ENCODE measurements at regions not wholly inside any gene's neighbourhood (a gene's known extent, or its start where the extent isn't known, plus 50 kb on each side); places are given as distances from the start of the nearest gene placed in this dataset.
A peak's percentile ranks its signal among the peaks of the same experiment; 100 is the strongest.

GRCh38 chr6:49332781-49333180 lies 130.3 kb downstream of the MMUT start:
- H3K27ac ChIP-seq (ENCODE audit: low read depth, low read length) = no peak overlapping the region
- no peaks in the 10 kb centered on the region for H3K9me3 ChIP-seq (ENCODE audit: low read length)
- Mint-ChIP-seq H3K27me3 (no peaks in the 10 kb centered on the region), H3K27ac (no peak overlapping the region), H3K36me3 (no peaks in the 10 kb centered on the region), H3K4me1 (no peaks in the 10 kb centered on the region), H3K4me3 (no peak overlapping the region), H3K9me3 (peaks cover 0 to 14% (median 4%) of the 10 kb centered on the region in 5 donors)
- CTCF ChIA-PET = no interaction called here
- no peak for DNase-seq
- no peaks in the 10 kb centered on the region for H3K4me1 ChIP-seq (ENCODE audit: insufficient read depth, low read length)
- POLR2A ChIA-PET = no interaction called here
- no peaks in the 10 kb centered on the region for H3K27me3 ChIP-seq (ENCODE audit: insufficient read depth, low read length, poor library complexity, severe bottlenecking)
- H3K36me3 ChIP-seq (ENCODE audit: insufficient read depth, low read length) = no peaks in the 10 kb centered on the region
- H3K4me3 ChIP-seq (ENCODE audit: low read length) = no peak overlapping the region

DNA sequence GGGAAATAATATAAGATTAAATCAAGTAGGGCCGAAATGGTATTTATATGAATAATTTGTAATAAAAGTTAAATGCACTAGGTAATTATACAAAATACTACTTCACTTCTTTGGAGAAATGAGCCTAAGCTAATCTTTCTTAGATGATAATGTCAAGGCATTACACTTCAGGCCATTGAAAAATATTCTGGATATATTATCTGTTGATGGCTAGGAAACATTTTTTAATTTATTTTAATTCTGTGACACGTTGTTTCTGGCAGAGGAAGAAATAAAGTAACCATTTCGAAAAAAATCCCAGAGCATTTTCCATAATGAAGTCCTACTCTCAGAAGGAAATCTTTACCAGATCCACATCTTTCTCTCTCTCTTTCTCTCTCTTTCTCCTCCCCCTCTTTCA lies 133.9 kb downstream of the MMUT start:
- CTCF ChIA-PET = no interaction called here
- Mint-ChIP-seq H3K4me3 (no peak overlapping the region), H3K9me3 (peaks cover 0 to 9% (median 5%) of the 10 kb centered on the region in 5 donors), H3K36me3 (no peaks in the 10 kb centered on the region), H3K27me3 (no peaks in the 10 kb centered on the region), H3K27ac (no peak overlapping the region), H3K4me1 (no peaks in the 10 kb centered on the region)
- no peaks in the 10 kb centered on the region for H3K27me3 ChIP-seq (ENCODE audit: insufficient read depth, low read length, poor library complexity, severe bottlenecking)
- no peak overlapping the region for H3K4me3 ChIP-seq (ENCODE audit: low read length)
- no peaks in the 10 kb centered on the region for H3K4me1 ChIP-seq (ENCODE audit: insufficient read depth, low read length)
- no peaks in the 10 kb centered on the region for H3K36me3 ChIP-seq (ENCODE audit: insufficient read depth, low read length)
- POLR2A ChIA-PET = no interaction called here
- H3K9me3 ChIP-seq (ENCODE audit: low read length) = no peaks in the 10 kb centered on the region
- no peak overlapping the region for H3K27ac ChIP-seq (ENCODE audit: low read depth, low read length)
- DNase-seq = no peak

- CTCF ChIA-PET = no interaction called here
- Histone ChIP-seq H3K36me3 (ENCODE audit: insufficient read depth, low read length) (no peaks in the 10 kb centered on the region), H3K4me3 (ENCODE audit: low read length) (no peak overlapping the region), H3K27ac (ENCODE audit: low read depth, low read length) (no peak overlapping the region), H3K9me3 (ENCODE audit: low read length) (no peaks in the 10 kb centered on the region), H3K4me1 (ENCODE audit: insufficient read depth, low read length) (no peaks in the 10 kb centered on the region), H3K27me3 (ENCODE audit: insufficient read depth, low read length, poor library complexity, severe bottlenecking) (no peaks in the 10 kb centered on the region)
- no peak overlapping the region for H3K27ac Mint-ChIP-seq
- no peak overlapping the region for H3K4me3 Mint-ChIP-seq
- H3K9me3 Mint-ChIP-seq = peaks cover 0 to 9% (median 5%) of the 10 kb centered on the region in 5 donors
- no peaks in the 10 kb centered on the region for H3K27me3 Mint-ChIP-seq
- no peak for DNase-seq
- H3K4me1 Mint-ChIP-seq = no peaks in the 10 kb centered on the region
- POLR2A ChIA-PET = no interaction called here
- no peaks in the 10 kb centered on the region for H3K36me3 Mint-ChIP-seq
These were observed 134.9 kb downstream of the MMUT start for GRCh38 chr6:49328051-49328744.

DNA sequence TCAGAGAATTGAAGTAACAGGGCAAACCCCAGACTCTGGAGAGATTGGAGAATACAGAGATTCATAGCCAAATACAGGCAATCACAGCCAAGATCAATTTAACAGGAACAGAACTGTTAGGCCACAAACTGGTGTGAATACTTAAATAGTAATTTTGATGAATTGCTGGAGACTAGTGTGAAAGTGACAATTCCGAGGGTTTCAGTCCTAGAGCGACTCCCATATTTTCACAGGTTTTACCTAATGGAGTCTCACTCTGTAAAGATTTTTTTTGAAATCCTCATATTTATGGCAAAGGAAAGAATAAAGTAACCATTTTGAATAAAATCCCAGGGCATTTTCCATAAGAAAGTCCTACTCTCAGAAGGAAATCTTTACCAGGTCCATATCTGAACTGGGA lies 135.5 kb downstream of the MMUT start:
- Mint-ChIP-seq H3K4me1 (no peaks in the 10 kb centered on the region), H3K9me3 (peaks cover 0 to 9% (median 5%) of the 10 kb centered on the region in 5 donors), H3K4me3 (no peak overlapping the region), H3K36me3 (no peaks in the 10 kb centered on the region), H3K27me3 (no peaks in the 10 kb centered on the region), H3K27ac (no peak overlapping the region)
- CTCF ChIA-PET = no interaction called here
- no peaks in the 10 kb centered on the region for H3K27me3 ChIP-seq (ENCODE audit: insufficient read depth, low read length, poor library complexity, severe bottlenecking)
- H3K36me3 ChIP-seq (ENCODE audit: insufficient read depth, low read length) = no peaks in the 10 kb centered on the region
- H3K4me1 ChIP-seq (ENCODE audit: insufficient read depth, low read length) = no peaks in the 10 kb centered on the region
- no peak overlapping the region for H3K27ac ChIP-seq (ENCODE audit: low read depth, low read length)
- no peaks in the 10 kb centered on the region for H3K9me3 ChIP-seq (ENCODE audit: low read length)
- DNase-seq = no peak
- no peak overlapping the region for H3K4me3 ChIP-seq (ENCODE audit: low read length)
- POLR2A ChIA-PET = no interaction called here

DNA sequence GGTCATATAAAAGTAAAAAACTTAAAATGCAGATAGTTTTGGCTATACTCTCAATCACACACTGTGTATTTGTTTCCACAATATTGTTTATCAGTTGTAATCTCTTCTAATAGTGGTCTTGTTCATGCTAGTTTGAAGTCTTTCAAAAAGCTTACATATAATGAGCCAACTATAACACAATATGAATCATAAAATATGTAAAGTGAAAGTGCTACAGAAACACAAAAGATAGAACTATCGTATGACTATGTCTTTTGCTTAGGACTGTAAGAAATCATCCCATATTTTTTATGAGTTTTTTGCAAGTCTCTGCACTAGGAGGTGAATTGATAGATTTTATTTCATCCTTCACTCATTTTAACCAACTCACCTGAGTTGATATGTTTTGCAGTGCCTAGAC lies 136.0 kb downstream of the MMUT start:
- no peak for DNase-seq
- no peaks in the 10 kb centered on the region for H3K9me3 ChIP-seq (ENCODE audit: low read length)
- no peak overlapping the region for H3K27ac ChIP-seq (ENCODE audit: low read depth, low read length)
- H3K27me3 ChIP-seq (ENCODE audit: insufficient read depth, low read length, poor library complexity, severe bottlenecking) = no peaks in the 10 kb centered on the region
- CTCF ChIA-PET = no interaction called here
- no peak overlapping the region for H3K4me3 Mint-ChIP-seq
- POLR2A ChIA-PET = no interaction called here
- H3K4me1 Mint-ChIP-seq = no peaks in the 10 kb centered on the region
- no peaks in the 10 kb centered on the region for H3K4me1 ChIP-seq (ENCODE audit: insufficient read depth, low read length)
- H3K27me3 Mint-ChIP-seq = no peaks in the 10 kb centered on the region
- peaks cover 0 to 9% (median 5%) of the 10 kb centered on the region in 5 donors for H3K9me3 Mint-ChIP-seq
- no peak overlapping the region for H3K4me3 ChIP-seq (ENCODE audit: low read length)
- no peaks in the 10 kb centered on the region for H3K36me3 Mint-ChIP-seq
- H3K36me3 ChIP-seq (ENCODE audit: insufficient read depth, low read length) = no peaks in the 10 kb centered on the region
- no peak overlapping the region for H3K27ac Mint-ChIP-seq

DNA sequence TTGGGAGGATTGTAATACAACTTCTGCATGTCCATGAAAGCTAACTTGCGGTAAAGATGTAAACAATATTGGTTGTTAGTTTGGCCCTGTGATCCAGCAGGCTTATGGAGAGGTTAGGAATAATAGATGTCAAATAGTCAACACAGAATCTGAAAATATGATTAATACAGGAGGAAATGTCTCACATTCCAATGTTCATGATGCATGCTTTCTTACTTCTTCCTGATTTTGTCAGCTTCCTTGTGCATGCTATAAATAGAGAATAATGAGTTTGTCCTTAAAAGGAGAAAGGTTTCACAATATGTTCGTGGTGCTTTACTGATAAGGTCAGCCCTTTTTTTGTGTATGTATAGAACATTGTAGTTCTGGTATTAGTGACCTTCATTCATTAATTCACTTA lies 136.7 kb downstream of the MMUT start:
- Histone ChIP-seq H3K4me3 (ENCODE audit: low read length) (no peak overlapping the region), H3K9me3 (ENCODE audit: low read length) (no peaks in the 10 kb centered on the region), H3K4me1 (ENCODE audit: insufficient read depth, low read length) (no peaks in the 10 kb centered on the region), H3K27ac (ENCODE audit: low read depth, low read length) (no peak overlapping the region), H3K36me3 (ENCODE audit: insufficient read depth, low read length) (no peaks in the 10 kb centered on the region), H3K27me3 (ENCODE audit: insufficient read depth, low read length, poor library complexity, severe bottlenecking) (no peaks in the 10 kb centered on the region)
- DNase-seq = no peak
- CTCF ChIA-PET = no interaction called here
- no peak overlapping the region for H3K4me3 Mint-ChIP-seq
- no peaks in the 10 kb centered on the region for H3K36me3 Mint-ChIP-seq
- no peaks in the 10 kb centered on the region for H3K27me3 Mint-ChIP-seq
- no peaks in the 10 kb centered on the region for H3K4me1 Mint-ChIP-seq
- POLR2A ChIA-PET = no interaction called here
- H3K9me3 Mint-ChIP-seq = peaks cover 0 to 9% (median 5%) of the 10 kb centered on the region in 5 donors
- no peak overlapping the region for H3K27ac Mint-ChIP-seq

GRCh38 chr6:49325891-49326290 lies 137.2 kb downstream of the MMUT start:
- Mint-ChIP-seq H3K27me3 (no peaks in the 10 kb centered on the region), H3K9me3 (peaks cover 0 to 9% (median 5%) of the 10 kb centered on the region in 5 donors), H3K36me3 (no peaks in the 10 kb centered on the region), H3K4me1 (no peaks in the 10 kb centered on the region), H3K4me3 (no peak overlapping the region), H3K27ac (peak overlapping the region in 1 of 8 donors; percentile 16)
- Histone ChIP-seq H3K9me3 (ENCODE audit: low read length) (no peaks in the 10 kb centered on the region), H3K36me3 (ENCODE audit: insufficient read depth, low read length) (no peaks in the 10 kb centered on the region), H3K27ac (ENCODE audit: low read depth, low read length) (no peak overlapping the region), H3K4me3 (ENCODE audit: low read length) (no peak overlapping the region), H3K27me3 (ENCODE audit: insufficient read depth, low read length, poor library complexity, severe bottlenecking) (no peaks in the 10 kb centered on the region), H3K4me1 (ENCODE audit: insufficient read depth, low read length) (no peaks in the 10 kb centered on the region)
- no peak for DNase-seq
- ChIA-PET CTCF (no interaction called here), POLR2A (no interaction called here)

GRCh38 chr6:49322861-49323260 lies 140.2 kb downstream of the MMUT start:
- H3K36me3 Mint-ChIP-seq = no peaks in the 10 kb centered on the region
- ChIA-PET CTCF (no interaction called here), POLR2A (no interaction called here)
- Histone ChIP-seq H3K4me3 (ENCODE audit: low read length) (no peak overlapping the region), H3K27ac (ENCODE audit: low read depth, low read length) (no peak overlapping the region), H3K36me3 (ENCODE audit: insufficient read depth, low read length) (no peaks in the 10 kb centered on the region), H3K27me3 (ENCODE audit: insufficient read depth, low read length, poor library complexity, severe bottlenecking) (no peaks in the 10 kb centered on the region), H3K9me3 (ENCODE audit: low read length) (no peaks in the 10 kb centered on the region), H3K4me1 (ENCODE audit: insufficient read depth, low read length) (no peaks in the 10 kb centered on the region)
- H3K9me3 Mint-ChIP-seq = peaks cover 0 to 9% (median 6%) of the 10 kb centered on the region in 5 donors
- H3K27me3 Mint-ChIP-seq = no peaks in the 10 kb centered on the region
- H3K27ac Mint-ChIP-seq = no peak overlapping the region
- H3K4me3 Mint-ChIP-seq = no peak overlapping the region
- no peak for DNase-seq
- H3K4me1 Mint-ChIP-seq = no peaks in the 10 kb centered on the region

All from CD8-positive, alpha-beta memory T cell (primary cell).